Liver (tissue), 8 donors: ENCODE measurements at regions not wholly inside any gene's neighbourhood (a gene's known extent, or its start where the extent isn't known, plus 50 kb on each side); places are given as distances from the start of the nearest gene placed in this dataset.

Experiments used
- DNase-seq: peaks from one replicate; pipeline ENCODE4 v3.0.0-alpha.2; 2017; ENCODE audit warnings: low spot score
- H3K27ac ChIP-seq, 2 donors: one replicate each; pipeline ENCODE4 v1.7.0; 2013; ENCODE audit warnings: inconsistent platforms in 2 of 2, low read length in 2 of 2, control low read depth in 1 of 2, low read depth in 1 of 2, mild to moderate bottlenecking in 1 of 2
- H3K27me3 ChIP-seq, 4 donors: one replicate each; pipeline versions ENCODE4 v1.6.1 to v1.7.0; 2013; ENCODE audit warnings: low read length in 3 of 4, inconsistent platforms in 1 of 4, mild to moderate bottlenecking in 1 of 4, moderate library complexity in 1 of 4; ENCODE audit not compliant: control insufficient read depth in 4 of 4, insufficient read depth in 4 of 4
- H3K36me3 ChIP-seq, 4 donors: one replicate each; pipeline versions ENCODE4 v1.6.1 to v1.7.0; 2013; ENCODE audit warnings: low read length in 3 of 4, mild to moderate bottlenecking in 3 of 4, low read depth in 1 of 4, moderate library complexity in 1 of 4; ENCODE audit not compliant: control insufficient read depth in 4 of 4, insufficient read depth in 3 of 4
- H3K4me1 ChIP-seq, 4 donors: one replicate each; pipeline versions ENCODE4 v1.6.1 to v1.7.0; 2013; ENCODE audit warnings: low read length in 3 of 4, mild to moderate bottlenecking in 3 of 4, moderate library complexity in 1 of 4; ENCODE audit not compliant: control insufficient read depth in 4 of 4, insufficient read depth in 4 of 4
- H3K4me3 ChIP-seq, 3 donors: one replicate each; pipeline versions ENCODE4 v1.6.1 to v1.7.0; 2013; ENCODE audit warnings: low read length in 3 of 3, control low read depth in 1 of 3, low read depth in 1 of 3, mild to moderate bottlenecking in 1 of 3
- H3K9ac ChIP-seq, 2 donors: one replicate each; pipeline ENCODE4 v1.7.0; 2013; ENCODE audit warnings: low read length in 2 of 2, mild to moderate bottlenecking in 2 of 2, moderate library complexity in 2 of 2, control low read depth in 1 of 2, low read depth in 1 of 2
- H3K9me3 ChIP-seq, 4 donors: one replicate each; pipeline versions ENCODE4 v1.6.1 to v1.7.0; 2013; ENCODE audit warnings: low read length in 3 of 4; ENCODE audit not compliant: control insufficient read depth in 4 of 4
- CTCF ChIP-seq: fragments of 150-350 bp; IDR thresholded peaks from 2 replicates; pipeline ENCODE4 v1.5.1; 2017; ENCODE audit warnings: improper control_type of control experiment, low read depth, low read length; ENCODE audit not compliant: missing input control
- EGR1 ChIP-seq, 2 donors: IDR thresholded peaks; 2 replicates each; pipeline ENCODE4 v1.6.1; 2016 to 2018; ENCODE audit warnings: antibody characterized with exemption in 2 of 2, low read depth in 2 of 2
- FOXA1 ChIP-seq: IDR thresholded peaks from 2 replicates; pipeline ENCODE4 v1.6.1; 2016; ENCODE audit warnings: antibody characterized with exemption
- FOXA2 ChIP-seq: IDR thresholded peaks from 2 replicates; pipeline ENCODE4 v1.6.1; 2016; ENCODE audit warnings: antibody characterized with exemption
- GABPA ChIP-seq, 2 donors: IDR thresholded peaks in 1 of 2; conservative IDR thresholded peaks in 1 of 2; 2 replicates each; pipeline ENCODE4 v1.6.1; 2016; ENCODE audit warnings: antibody characterized with exemption in 2 of 2, mild to moderate bottlenecking in 1 of 2, moderate library complexity in 1 of 2
- HNF4A ChIP-seq, 2 donors: conservative IDR thresholded peaks; 2 replicates each; pipeline ENCODE4 v1.6.1; 2016; ENCODE audit warnings: antibody characterized with exemption in 2 of 2, mild to moderate bottlenecking in 2 of 2
- MAX ChIP-seq: IDR thresholded peaks from 2 replicates; pipeline ENCODE4 v1.6.1; 2016; ENCODE audit warnings: antibody characterized with exemption
- NR2F2 ChIP-seq: IDR thresholded peaks from 2 replicates; pipeline ENCODE4 v1.6.1; 2016; ENCODE audit warnings: antibody characterized with exemption
- RAD21 ChIP-seq, 2 donors: IDR thresholded peaks; 2 replicates each; pipeline ENCODE4 v1.6.1; 2016; ENCODE audit warnings: antibody characterized with exemption in 2 of 2, mild to moderate bottlenecking in 2 of 2
- REST ChIP-seq: IDR thresholded peaks from 2 replicates; pipeline ENCODE4 v1.6.1; 2016; ENCODE audit warnings: antibody characterized with exemption, mild to moderate bottlenecking
- RXRA ChIP-seq, 2 donors: IDR thresholded peaks; 2 replicates each; pipeline ENCODE4 v1.6.1; 2017 to 2018; ENCODE audit warnings: antibody characterized with exemption in 2 of 2, mild to moderate bottlenecking in 1 of 2
- TAF1 ChIP-seq: conservative IDR thresholded peaks from 2 replicates; pipeline ENCODE4 v1.6.1; 2016; ENCODE audit warnings: antibody characterized with exemption, mild to moderate bottlenecking
- YY1 ChIP-seq: IDR thresholded peaks from 2 replicates; pipeline ENCODE4 v1.6.1; 2016; ENCODE audit warnings: antibody characterized with exemption, mild to moderate bottlenecking
- ZBTB33 ChIP-seq: IDR thresholded peaks from 2 replicates; pipeline ENCODE4 v1.6.1; 2016; ENCODE audit warnings: antibody characterized with exemption
- WGBS: extraction: QIAGEN DNeasy Blood & Tissue Kit; methylation state at CpG from one replicate; pipeline ENCODE4 v1.1.7; 2013; 5-methylcytosine and 5-hydroxymethylcytosine counted together
- donor health status: healthy.
- donor health status: healthy.
- donor health status: healthy.
- donor health status: healthy.
- donor health status: healthy.

- Histone ChIP-seq H3K4me3 (no peak overlapping the region), H3K9me3 (no peaks in the 10 kb centered on the region), H3K4me1 (no peaks in the 10 kb centered on the region), H3K36me3 (no peaks in the 10 kb centered on the region), H3K27me3 (no peaks in the 10 kb centered on the region), H3K9ac (no peak overlapping the region), H3K27ac (no peak overlapping the region)
- WGBS: 53% methylated on average over 2 of the region's 2 CpGs
- DNase-seq: no peak
- no peak for TF ChIP-seq RAD21 (IDR thresholded peaks at IDR 0.05)
- TF ChIP-seq HNF4A (conservative IDR thresholded peaks at IDR 0.05): no peak
- no peak for TF ChIP-seq ZBTB33
- no peak for TF ChIP-seq CTCF
- TF ChIP-seq EGR1 (IDR thresholded peaks at IDR 0.05; ENCODE audit: low read depth in 2 of 2): no peak
- no peak for TF ChIP-seq RXRA (IDR thresholded peaks at IDR 0.05)
- no peak for TF ChIP-seq YY1
- TF ChIP-seq TAF1: no peak
Measured at GRCh38 chr3:34884007-34884406, 755.3 kb upstream of the ARPP21 start.

- no peak for DNase-seq
- Histone ChIP-seq H3K27me3 (no peaks in the 10 kb centered on the region), H3K9me3 (no peaks in the 10 kb centered on the region), H3K9ac (no peak overlapping the region), H3K36me3 (no peaks in the 10 kb centered on the region), H3K27ac (no peak overlapping the region), H3K4me1 (no peaks in the 10 kb centered on the region), H3K4me3 (no peak overlapping the region)
- TF ChIP-seq FOXA1 (no peak), MAX (no peak), EGR1 (IDR thresholded peaks at IDR 0.05; ENCODE audit: low read depth in 2 of 2) (no peak), NR2F2 (no peak), GABPA (IDR thresholded peaks at IDR 0.05 in 1 of 2, conservative IDR thresholded peaks at IDR 0.05 in 1 of 2) (no peak), ZBTB33 (no peak), FOXA2 (no peak), REST (no peak)
- WGBS: 69% methylated on average over 4 of the region's 4 CpGs
Measured at GRCh38 chr3:34886443-34886842, 752.9 kb upstream of the ARPP21 start.
